Thoracic aorta (tissue), 2 donors: ENCODE measurements at regions not wholly inside any gene's neighbourhood (a gene's known extent, or its start where the extent isn't known, plus 50 kb on each side); places are given as distances from the start of the nearest gene placed in this dataset.

Experiments
- ATAC-seq: fragments of 150-250 bp; one replicate; pipeline ENCODE4 v1.8.0; 2017; ENCODE audit warnings: low read depth; ENCODE audit not compliant: insufficient number of reproducible peaks, low FRiP score
- DNase-seq: peaks from one replicate; pipeline ENCODE4 v3.0.0-alpha.2; 2020; ENCODE audit warnings: low spot score
- H3K27ac ChIP-seq, 2 donors: fragments of 200-600 bp; sonication (generic); 1 replicate in 1 of 2; 2 replicates in 1 of 2; pipeline ENCODE4 v1.5.1; 2016; ENCODE audit warnings: mild to moderate bottlenecking in 2 of 2, moderate library complexity in 2 of 2
- H3K27me3 ChIP-seq: fragments of 200-600 bp; sonication (generic); replicated peaks from 2 replicates; pipeline ENCODE4 v1.6.0; 2016; ENCODE audit warnings: mild to moderate bottlenecking; ENCODE audit not compliant: insufficient read depth
- H3K36me3 ChIP-seq: fragments of 200-600 bp; sonication (generic); one replicate; pipeline ENCODE4 v1.5.1; 2016
- H3K4me1 ChIP-seq, 2 donors: fragments of 200-600 bp; sonication (generic); 1 replicate in 1 of 2; 2 replicates in 1 of 2; pipeline versions ENCODE4 v1.5.1 to v1.6.0; 2016; ENCODE audit warnings: low read depth in 2 of 2, mild to moderate bottlenecking in 1 of 2; ENCODE audit not compliant: control insufficient read depth in 1 of 2
- H3K4me3 ChIP-seq: fragments of 200-600 bp; sonication (generic); 2 replicates; pipeline ENCODE4 v1.5.1; 2016; ENCODE audit warnings: mild to moderate bottlenecking
- H3K9me3 ChIP-seq: fragments of 200-600 bp; sonication (generic); 2 replicates; pipeline ENCODE4 v1.5.1; 2016
- CTCF ChIP-seq: fragments of 200-600 bp; sonication (generic); IDR thresholded peaks from one replicate; pipeline ENCODE4 v1.5.1; 2019; ENCODE audit warnings: antibody characterized with exemption

GRCh38 chr18:73756256-73757091 lies 391.2 kb downstream of the FBXO15 start:
- H3K9me3 ChIP-seq: no peaks in the 10 kb centered on the region
- DNase-seq (no peak), ATAC-seq (no peak)
- H3K4me3 ChIP-seq: no peak overlapping the region
- no peaks in the 10 kb centered on the region for H3K4me1 ChIP-seq
- no peak for TF ChIP-seq CTCF
- H3K27me3 ChIP-seq: no peaks in the 10 kb centered on the region
- no peaks in the 10 kb centered on the region for H3K36me3 ChIP-seq
- no peak overlapping the region for H3K27ac ChIP-seq

- no peak for ATAC-seq
These were observed 394.7 kb downstream of the FBXO15 start for GRCh38 chr18:73752965-73753364.

GRCh38 chr18:73752546-73752945 lies 395.1 kb downstream of the FBXO15 start:
- H3K4me1 ChIP-seq: no peaks in the 10 kb centered on the region
- no peaks in the 10 kb centered on the region for H3K36me3 ChIP-seq
- no peaks in the 10 kb centered on the region for H3K27me3 ChIP-seq
- no peak overlapping the region for H3K27ac ChIP-seq
- no peak overlapping the region for H3K4me3 ChIP-seq
- H3K9me3 ChIP-seq: no peaks in the 10 kb centered on the region
- no peak for TF ChIP-seq CTCF
- ATAC-seq: no peak
- DNase-seq: no peak

More at GRCh38 chr18:73752965-73753364, 394.7 kb downstream of the FBXO15 start:
- no peak for DNase-seq
- H3K27ac ChIP-seq: no peak overlapping the region
- no peaks in the 10 kb centered on the region for H3K9me3 ChIP-seq
- H3K36me3 ChIP-seq: no peaks in the 10 kb centered on the region
- H3K27me3 ChIP-seq: no peaks in the 10 kb centered on the region
- H3K4me3 ChIP-seq: no peak overlapping the region
- no peaks in the 10 kb centered on the region for H3K4me1 ChIP-seq
- TF ChIP-seq CTCF: no peak

- DNase-seq: no peak
- Histone ChIP-seq H3K4me3 (no peak overlapping the region), H3K4me1 (no peaks in the 10 kb centered on the region), H3K9me3 (no peaks in the 10 kb centered on the region), H3K27me3 (no peaks in the 10 kb centered on the region), H3K27ac (no peak overlapping the region), H3K36me3 (no peaks in the 10 kb centered on the region)
- TF ChIP-seq CTCF: no peak
- no peak for ATAC-seq
These were observed 397.6 kb downstream of the FBXO15 start for GRCh38 chr18:73750052-73750451.

GRCh38 chr18:73749304-73749703 lies 398.3 kb downstream of the FBXO15 start:
- DNase-seq (no peak), ATAC-seq (no peak)
- no peak for TF ChIP-seq CTCF
- H3K27ac ChIP-seq: no peak overlapping the region
- no peaks in the 10 kb centered on the region for H3K27me3 ChIP-seq
- H3K4me3 ChIP-seq: no peak overlapping the region
- H3K9me3 ChIP-seq: no peaks in the 10 kb centered on the region
- H3K36me3 ChIP-seq: no peaks in the 10 kb centered on the region
- H3K4me1 ChIP-seq: no peaks in the 10 kb centered on the region
